ENCODE measurements at regions not wholly inside any gene's neighbourhood (a gene's known extent, or its start where the extent isn't known, plus 50 kb on each side); places are given as distances from the start of the nearest gene placed in this dataset.

DNA sequence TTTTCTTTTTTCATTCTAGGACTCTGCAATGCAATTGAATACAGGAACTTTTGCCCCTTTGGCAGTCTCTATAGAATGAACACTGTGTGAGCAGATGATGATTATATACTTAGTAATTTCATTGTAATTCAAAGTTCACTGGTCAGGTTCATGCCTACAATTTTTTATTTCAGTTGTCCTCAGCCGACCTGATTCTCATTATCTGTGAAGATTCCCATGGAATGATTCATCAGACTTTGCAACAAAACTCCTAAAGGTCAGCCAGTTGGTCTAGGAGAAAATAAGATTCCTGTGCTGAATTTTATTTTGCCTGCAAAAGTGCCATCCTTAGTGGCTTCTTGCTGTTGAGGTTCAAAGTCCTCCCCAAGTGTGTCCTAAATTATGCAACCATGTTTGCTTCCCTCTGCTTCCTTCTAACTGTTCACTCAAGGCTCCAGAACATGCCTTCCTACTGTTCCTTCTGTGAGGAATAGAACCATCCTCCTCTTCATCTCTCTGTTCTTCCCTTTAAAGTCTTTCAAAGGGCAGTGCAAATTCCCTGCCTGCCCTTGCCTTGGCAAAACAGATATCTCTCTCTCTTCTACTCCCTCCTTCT is 194.2 kb upstream of the CNR1 start:
- no peak overlapping the region for H3K23ac ChIP-seq (ENCODE audit: insufficient read length, low read depth, low read length)
- H2BK120ac ChIP-seq (ENCODE audit: low read depth, low read length, poor library complexity, severe bottlenecking): no peak overlapping the region
- H3K14ac ChIP-seq (ENCODE audit: insufficient read depth, low read length): no peak overlapping the region
- no peaks in the 10 kb centered on the region for H3K4me1 ChIP-seq (ENCODE audit: insufficient read depth, low read length)
- H3K4me1 Mint-ChIP-seq: peaks cover 5 to 22% of the 10 kb centered on the region in 2 experiments
- no peaks in the 10 kb centered on the region for H3K79me1 ChIP-seq (ENCODE audit: insufficient read depth, low read depth, low read length, poor library complexity, severe bottlenecking)
- H2BK12ac ChIP-seq (ENCODE audit: insufficient read length, low read depth, low read length): no peak overlapping the region
- H2AK5ac ChIP-seq (ENCODE audit: insufficient read length, low read length): no peak overlapping the region
- no peak overlapping the region for H4K5ac ChIP-seq (ENCODE audit: insufficient read length, low read depth, low read length)
- H3K23me2 ChIP-seq (ENCODE audit: insufficient read length, low read depth, low read length, poor library complexity, severe bottlenecking): no peaks in the 10 kb centered on the region
- H4K91ac ChIP-seq (ENCODE audit: insufficient read length, low read depth, low read length): no peak overlapping the region
- no peak overlapping the region for H2AFZ ChIP-seq (ENCODE audit: low read length)
- no peak overlapping the region for H4K8ac ChIP-seq (replicated peaks; ENCODE audit: insufficient read length, low read depth, low read length)
- H2BK15ac ChIP-seq (ENCODE audit: low read depth, low read length): no peak overlapping the region
- H3T11ph ChIP-seq (ENCODE audit: low read length): no peak overlapping the region
- H3K27me3 Mint-ChIP-seq (ENCODE audit: low read depth): no peaks in the 10 kb centered on the region
- H3K9me3 Mint-ChIP-seq: no peaks in the 10 kb centered on the region; a peak in 2 of 5 replicates
- no CpG with 5 or more reads among the region's 1 CpG for WGBS (ENCODE audit: extremely low coverage, insufficient read length, low lambda C conversion rate)
- no peak overlapping the region for H3K18ac ChIP-seq (ENCODE audit: insufficient read length, low read depth, low read length)
- no peaks in the 10 kb centered on the region for H4K20me1 ChIP-seq (ENCODE audit: control insufficient read depth, insufficient read depth, insufficient read length)
- no peak overlapping the region for H2BK20ac ChIP-seq (ENCODE audit: low read depth, low read length, poor library complexity, severe bottlenecking)
- TF ChIP-seq, protein P1, sequence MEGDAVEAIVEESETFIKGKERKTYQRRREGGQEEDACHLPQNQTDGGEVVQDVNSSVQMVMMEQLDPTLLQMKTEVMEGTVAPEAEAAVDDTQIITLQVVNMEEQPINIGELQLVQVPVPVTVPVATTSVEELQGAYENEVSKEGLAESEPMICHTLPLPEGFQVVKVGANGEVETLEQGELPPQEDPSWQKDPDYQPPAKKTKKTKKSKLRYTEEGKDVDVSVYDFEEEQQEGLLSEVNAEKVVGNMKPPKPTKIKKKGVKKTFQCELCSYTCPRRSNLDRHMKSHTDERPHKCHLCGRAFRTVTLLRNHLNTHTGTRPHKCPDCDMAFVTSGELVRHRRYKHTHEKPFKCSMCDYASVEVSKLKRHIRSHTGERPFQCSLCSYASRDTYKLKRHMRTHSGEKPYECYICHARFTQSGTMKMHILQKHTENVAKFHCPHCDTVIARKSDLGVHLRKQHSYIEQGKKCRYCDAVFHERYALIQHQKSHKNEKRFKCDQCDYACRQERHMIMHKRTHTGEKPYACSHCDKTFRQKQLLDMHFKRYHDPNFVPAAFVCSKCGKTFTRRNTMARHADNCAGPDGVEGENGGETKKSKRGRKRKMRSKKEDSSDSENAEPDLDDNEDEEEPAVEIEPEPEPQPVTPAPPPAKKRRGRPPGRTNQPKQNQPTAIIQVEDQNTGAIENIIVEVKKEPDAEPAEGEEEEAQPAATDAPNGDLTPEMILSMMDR (conservative IDR thresholded peaks at IDR 0.05): no peak
- no peak overlapping the region for H2BK5ac ChIP-seq (ENCODE audit: insufficient read length, low read length)
- H3K4me2 ChIP-seq (ENCODE audit: insufficient read depth, insufficient read length, low read length): no peak overlapping the region
- no peak overlapping the region for H3K56ac ChIP-seq (ENCODE audit: insufficient read length, low read depth, low read length)
- no peak for DNase-seq
- H3K9ac ChIP-seq (ENCODE audit: extremely low read depth, insufficient read length, low read length): no peak overlapping the region
- no peaks in the 10 kb centered on the region for H3K27me3 ChIP-seq (ENCODE audit: insufficient read depth, low read length)
- H3K27ac Mint-ChIP-seq: no peak overlapping the region
- no peaks in the 10 kb centered on the region for H3K79me2 ChIP-seq (ENCODE audit: insufficient read depth, low read length)
- H3K27ac ChIP-seq (ENCODE audit: insufficient read length, low read depth, low read length): no peak overlapping the region
- no peak overlapping the region for H3K4me3 Mint-ChIP-seq
- H3K9me3 ChIP-seq (ENCODE audit: control insufficient read depth, low read depth, low read length): no peaks in the 10 kb centered on the region
- H3K36me3 Mint-ChIP-seq (ENCODE audit: insufficient read depth in 1 of 3, low read depth in 3 of 3): no peaks in the 10 kb centered on the region; a peak in 1 of 7 replicates
- H3K4ac ChIP-seq (ENCODE audit: low read depth, low read length): no peak overlapping the region

Measured in H9 (cell line).